ENCODE measurements at regions not wholly inside any gene's neighbourhood (a gene's known extent, or its start where the extent isn't known, plus 50 kb on each side); places are given as distances from the start of the nearest gene placed in this dataset.

- Histone ChIP-seq H2AFZ (ENCODE audit: low read length) (no peak overlapping the region), H3K4me2 (ENCODE audit: low read depth, low read length) (no peak overlapping the region)
- no peak for DNase-seq
Observed at GRCh38 chr12:90896821-90897220, 58.2 kb downstream of the CCER1 start.

GRCh38 chr12:90896164-90896563 lies 58.8 kb downstream of the CCER1 start:
- no peak for DNase-seq

More at GRCh38 chr12:90896821-90897220, 58.2 kb downstream of the CCER1 start:
- TF ChIP-seq EZH2 (optimal IDR thresholded peaks at IDR 0.05; ENCODE audit: low read depth, low read length) (no peak), EZH2phosphoT487 (IDR thresholded peaks at IDR 0.05; ENCODE audit: low read length) (no peak)
- TF ChIP-seq, protein P1, sequence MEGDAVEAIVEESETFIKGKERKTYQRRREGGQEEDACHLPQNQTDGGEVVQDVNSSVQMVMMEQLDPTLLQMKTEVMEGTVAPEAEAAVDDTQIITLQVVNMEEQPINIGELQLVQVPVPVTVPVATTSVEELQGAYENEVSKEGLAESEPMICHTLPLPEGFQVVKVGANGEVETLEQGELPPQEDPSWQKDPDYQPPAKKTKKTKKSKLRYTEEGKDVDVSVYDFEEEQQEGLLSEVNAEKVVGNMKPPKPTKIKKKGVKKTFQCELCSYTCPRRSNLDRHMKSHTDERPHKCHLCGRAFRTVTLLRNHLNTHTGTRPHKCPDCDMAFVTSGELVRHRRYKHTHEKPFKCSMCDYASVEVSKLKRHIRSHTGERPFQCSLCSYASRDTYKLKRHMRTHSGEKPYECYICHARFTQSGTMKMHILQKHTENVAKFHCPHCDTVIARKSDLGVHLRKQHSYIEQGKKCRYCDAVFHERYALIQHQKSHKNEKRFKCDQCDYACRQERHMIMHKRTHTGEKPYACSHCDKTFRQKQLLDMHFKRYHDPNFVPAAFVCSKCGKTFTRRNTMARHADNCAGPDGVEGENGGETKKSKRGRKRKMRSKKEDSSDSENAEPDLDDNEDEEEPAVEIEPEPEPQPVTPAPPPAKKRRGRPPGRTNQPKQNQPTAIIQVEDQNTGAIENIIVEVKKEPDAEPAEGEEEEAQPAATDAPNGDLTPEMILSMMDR (IDR thresholded peaks at IDR 0.05; ENCODE audit: low read length): no peak
- H3F3A ChIP-seq (ENCODE audit: insufficient read depth, low read length): no peaks in the 10 kb centered on the region
- no peak overlapping the region for H3K4me3 ChIP-seq (ENCODE audit: low read length)
- H3K27me3 ChIP-seq (replicated peaks; ENCODE audit: insufficient read depth, low read length): no peaks in the 10 kb centered on the region
- no peaks in the 10 kb centered on the region for H3K9me2 ChIP-seq (replicated peaks; ENCODE audit: insufficient read depth, low read length)
- H3K9ac ChIP-seq (ENCODE audit: low read length): no peak overlapping the region
- H3K9me3 ChIP-seq (replicated peaks; ENCODE audit: insufficient read depth, low read length): no peaks in the 10 kb centered on the region
- H3K36me3 ChIP-seq (replicated peaks; ENCODE audit: insufficient read depth, low read length): no peaks in the 10 kb centered on the region
- H3K79me2 ChIP-seq (ENCODE audit: low read length): no peaks in the 10 kb centered on the region
- no peaks in the 10 kb centered on the region for H3K4me1 ChIP-seq (ENCODE audit: low read length)
- H3K27ac ChIP-seq (ENCODE audit: low read length): no peak overlapping the region
- no peaks in the 10 kb centered on the region for H4K20me1 ChIP-seq (ENCODE audit: insufficient read depth, low read length)

DNA sequence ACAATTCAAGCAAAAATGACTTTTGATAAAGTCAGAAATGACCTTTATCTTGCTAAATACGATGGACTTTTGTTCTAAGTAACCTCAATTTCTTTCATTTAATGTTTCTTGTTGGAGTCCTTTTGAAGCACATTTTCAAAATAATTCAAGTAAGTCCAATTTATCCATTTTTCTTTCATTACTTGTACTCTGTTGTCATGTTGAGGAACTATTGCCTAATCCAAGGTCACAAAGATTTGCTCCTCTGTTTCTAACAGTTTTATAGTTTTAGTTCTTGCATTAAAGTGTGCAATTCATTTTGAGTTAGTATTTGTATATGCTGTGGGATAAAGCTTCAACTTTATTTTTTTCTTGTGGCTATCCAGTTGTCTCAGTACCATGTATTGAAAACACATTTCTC lies 66.7 kb downstream of the CCER1 start:
- Histone ChIP-seq H3K9me3 (replicated peaks; ENCODE audit: insufficient read depth, low read length) (no peaks in the 10 kb centered on the region), H3K4me2 (ENCODE audit: low read depth, low read length) (no peak overlapping the region), H2AFZ (ENCODE audit: low read length) (no peak overlapping the region), H3K27ac (ENCODE audit: low read length) (no peak overlapping the region), H4K20me1 (ENCODE audit: insufficient read depth, low read length) (no peaks in the 10 kb centered on the region), H3K79me2 (ENCODE audit: low read length) (no peaks in the 10 kb centered on the region), H3F3A (ENCODE audit: insufficient read depth, low read length) (no peaks in the 10 kb centered on the region), H3K36me3 (replicated peaks; ENCODE audit: insufficient read depth, low read length) (no peaks in the 10 kb centered on the region), H3K4me1 (ENCODE audit: low read length) (no peaks in the 10 kb centered on the region), H3K4me3 (ENCODE audit: low read length) (no peak overlapping the region), H3K9ac (ENCODE audit: low read length) (no peak overlapping the region), H3K27me3 (replicated peaks; ENCODE audit: insufficient read depth, low read length) (no peaks in the 10 kb centered on the region), H3K9me2 (replicated peaks; ENCODE audit: insufficient read depth, low read length) (no peaks in the 10 kb centered on the region)
- TF ChIP-seq EZH2phosphoT487 (IDR thresholded peaks at IDR 0.05; ENCODE audit: low read length) (no peak), EZH2 (optimal IDR thresholded peaks at IDR 0.05; ENCODE audit: low read depth, low read length) (no peak)
- TF ChIP-seq, protein P1 (IDR thresholded peaks at IDR 0.05; ENCODE audit: low read length): no peak
- DNase-seq: no peak

More at GRCh38 chr12:90896164-90896563, 58.8 kb downstream of the CCER1 start:
- H3K27ac ChIP-seq (ENCODE audit: low read length): no peak overlapping the region
- no peak overlapping the region for H3K9ac ChIP-seq (ENCODE audit: low read length)
- H3K9me3 ChIP-seq (replicated peaks; ENCODE audit: insufficient read depth, low read length): no peaks in the 10 kb centered on the region
- H2AFZ ChIP-seq (ENCODE audit: low read length): no peak overlapping the region
- no peaks in the 10 kb centered on the region for H3K79me2 ChIP-seq (ENCODE audit: low read length)
- TF ChIP-seq EZH2 (optimal IDR thresholded peaks at IDR 0.05; ENCODE audit: low read depth, low read length) (no peak), EZH2phosphoT487 (IDR thresholded peaks at IDR 0.05; ENCODE audit: low read length) (no peak)
- TF ChIP-seq, protein P1 (IDR thresholded peaks at IDR 0.05; ENCODE audit: low read length): no peak
- no peaks in the 10 kb centered on the region for H4K20me1 ChIP-seq (ENCODE audit: insufficient read depth, low read length)
- no peaks in the 10 kb centered on the region for H3K4me1 ChIP-seq (ENCODE audit: low read length)
- H3K9me2 ChIP-seq (replicated peaks; ENCODE audit: insufficient read depth, low read length): no peaks in the 10 kb centered on the region
- H3K4me3 ChIP-seq (ENCODE audit: low read length): no peak overlapping the region
- H3K36me3 ChIP-seq (replicated peaks; ENCODE audit: insufficient read depth, low read length): no peaks in the 10 kb centered on the region
- H3K4me2 ChIP-seq (ENCODE audit: low read depth, low read length): no peak overlapping the region
- no peaks in the 10 kb centered on the region for H3K27me3 ChIP-seq (replicated peaks; ENCODE audit: insufficient read depth, low read length)
- H3F3A ChIP-seq (ENCODE audit: insufficient read depth, low read length): no peaks in the 10 kb centered on the region
